HEK293T (cell line): ENCODE measurements at regions not wholly inside any gene's neighbourhood (a gene's known extent, or its start where the extent isn't known, plus 50 kb on each side); places are given as distances from the start of the nearest gene placed in this dataset.

Experiments used
- ELF4 ChIP-seq: fragments of 450-650 bp; IDR thresholded peaks from 2 replicates; pipeline ENCODE4 v1.6.1; 2017; ENCODE audit warnings: antibody characterized with exemption
- FOXK2 ChIP-seq: fragments of 450-650 bp; IDR thresholded peaks from 2 replicates; pipeline ENCODE4 v1.6.1; 2016; ENCODE audit warnings: mild to moderate bottlenecking
- FOXM1 ChIP-seq: fragments of 450-650 bp; IDR thresholded peaks from 2 replicates; pipeline ENCODE4 v1.6.1; 2017; ENCODE audit warnings: mild to moderate bottlenecking, borderline replicate concordance
- L3MBTL2 ChIP-seq: fragments of 450-650 bp; conservative IDR thresholded peaks from 2 replicates; pipeline ENCODE4 v1.6.1; 2016; ENCODE audit warnings: mild to moderate bottlenecking
- PKNOX1 ChIP-seq: fragments of 450-650 bp; IDR thresholded peaks from 2 replicates; pipeline ENCODE4 v1.6.1; 2016
- SP1 ChIP-seq: fragments of 450-650 bp; IDR thresholded peaks from 2 replicates; pipeline ENCODE4 v1.6.1; 2017

- TF ChIP-seq ELF4 (no peak), SP1 (no peak), PKNOX1 (no peak), FOXK2 (no peak), FOXM1 (no peak), L3MBTL2 (no peak)
These were observed 296.2 kb upstream of the MGMT start for GRCh38 chr10:129170812-129171211.
